PC-9 (cell line): ENCODE measurements at regions not wholly inside any gene's neighbourhood (a gene's known extent, or its start where the extent isn't known, plus 50 kb on each side); places are given as distances from the start of the nearest gene placed in this dataset.

ENCODE experiments used
- BruUV-seq: library from RNA; stranded (reverse); fragments of 400-500 nt; replicated peaks from 2 replicates; lab custom pipeline; 2021; lab: Mats Ljungman, UMichigan
- CTCF ChIA-PET: fragments of 300-600 bp; sonication (Branson Sonifier 250); formaldehyde crosslinking; loops from one replicate; lab custom pipeline; 2022; ENCODE audit warnings: antibody characterized with exemption; lab: Charles Lee
- POLR2A ChIA-PET: fragments of 300-600 bp; sonication (Branson Sonifier 250); formaldehyde crosslinking; loops from one replicate; lab custom pipeline; 2022; ENCODE audit warnings: antibody characterized with exemption; ENCODE audit not compliant: unreplicated experiment; lab: Charles Lee
- DNase-seq, 2 experiments: peaks; one replicate each; pipeline versions ENCODE4 v3.0.0 to v3.0.0-alpha.2; 2015 to 2022; ENCODE audit warnings: mixed read lengths in 1 of 2
- H2AFZ ChIP-seq: fragments of 200-600 bp; sonication (generic); 2 replicates; pipeline ENCODE4 v1.8.1; 2017; ENCODE audit warnings: antibody characterized with exemption
- H3F3A ChIP-seq: fragments of 200-600 bp; sonication (generic); 2 replicates; pipeline ENCODE4 v1.8.1; 2017; ENCODE audit warnings: antibody characterized with exemption, mild to moderate bottlenecking, low read depth; ENCODE audit not compliant: insufficient read depth
- H3K27ac ChIP-seq: fragments of 200-600 bp; sonication (generic); 2 replicates; pipeline ENCODE4 v1.6.1; 2016; ENCODE audit warnings: mixed run types
- H3K27me3 ChIP-seq: fragments of 200-600 bp; sonication (generic); 2 replicates; pipeline ENCODE4 v1.6.1; 2016; ENCODE audit warnings: low read depth, mixed run types; ENCODE audit not compliant: insufficient read depth
- H3K36me3 ChIP-seq: fragments of 200-600 bp; sonication (generic); 2 replicates; pipeline ENCODE4 v1.6.1; 2016; ENCODE audit warnings: low read depth, mixed run types
- H3K4me1 ChIP-seq: fragments of 200-600 bp; sonication (generic); replicated peaks from 2 replicates; pipeline ENCODE4 v1.6.1; 2016; ENCODE audit warnings: mixed run types; ENCODE audit not compliant: insufficient read depth
- H3K4me2 ChIP-seq: fragments of 200-600 bp; sonication (generic); 2 replicates; pipeline ENCODE4 v1.6.1; 2017; ENCODE audit warnings: mixed run types
- H3K4me3 ChIP-seq: fragments of 200-600 bp; sonication (generic); 2 replicates; pipeline ENCODE4 v1.6.1; 2016; ENCODE audit warnings: mixed run types
- H3K79me2 ChIP-seq: fragments of 200-600 bp; sonication (generic); 2 replicates; pipeline ENCODE4 v1.6.1; 2017; ENCODE audit warnings: low read depth, mixed run types
- H3K9me2 ChIP-seq: fragments of 200-600 bp; sonication (generic); 2 replicates; pipeline ENCODE4 v1.8.1; 2017; ENCODE audit warnings: mild to moderate bottlenecking; ENCODE audit not compliant: insufficient read depth
- H3K9me3 ChIP-seq: fragments of 200-600 bp; sonication (generic); 2 replicates; pipeline ENCODE4 v1.8.1; 2016; ENCODE audit warnings: low read depth; ENCODE audit not compliant: insufficient read depth
- H4K20me1 ChIP-seq: fragments of 200-600 bp; sonication (generic); 2 replicates; pipeline ENCODE4 v1.8.1; 2017; ENCODE audit not compliant: insufficient read depth
- CTCF ChIP-seq: fragments of 200-600 bp; sonication (generic); conservative IDR thresholded peaks from 2 replicates; pipeline ENCODE4 v1.6.1; 2017; ENCODE audit warnings: mixed run types, antibody characterized with exemption, mild to moderate bottlenecking, moderate library complexity
- EZH2 ChIP-seq: fragments of 200-600 bp; sonication (generic); IDR thresholded peaks from 2 replicates; pipeline ENCODE4 v1.8.0; 2017; ENCODE audit warnings: antibody characterized with exemption, low read depth
- intact Hi-C: fragments of 100-400 bp; cut with micrococcal nuclease; formaldehyde crosslinking; loops from one replicate; pipeline ENCODE4 v1.10.0; 2022; ENCODE audit not compliant: unreplicated experiment

DNA sequence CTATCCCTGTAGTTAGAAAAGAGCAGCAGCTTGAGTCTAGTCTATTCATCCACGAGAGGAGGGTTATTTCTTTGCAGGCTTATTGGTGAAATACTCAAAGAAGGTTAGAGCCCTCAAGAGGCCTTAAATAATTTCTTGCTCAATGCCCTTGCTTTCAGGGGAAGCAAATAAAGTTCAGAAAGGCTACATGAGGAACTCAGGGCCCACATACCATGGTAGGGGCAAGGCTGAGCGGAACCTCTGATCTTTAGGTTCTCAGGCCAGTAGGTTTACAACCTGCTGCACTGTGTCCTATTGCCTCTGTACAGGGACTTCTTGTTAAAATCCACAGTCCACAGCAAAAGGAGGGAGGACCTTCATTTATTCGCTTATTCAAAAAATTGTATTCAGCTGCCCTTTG, 101.7 kb downstream of the ADAMTS15 start:
- ChIA-PET POLR2A (no interaction called here), CTCF (no interaction called here)
- Histone ChIP-seq H3K4me3 (no peak overlapping the region), H4K20me1 (no peaks in the 10 kb centered on the region), H3K4me1 (peaks cover 5% of the 10 kb centered on the region; the same call in 1 of the 2 replicates), H2AFZ (no peak overlapping the region), H3K4me2 (no peak overlapping the region), H3K9me3 (no peaks in the 10 kb centered on the region), H3F3A (no peaks in the 10 kb centered on the region), H3K27ac (no peak overlapping the region), H3K79me2 (no peaks in the 10 kb centered on the region), H3K36me3 (no peaks in the 10 kb centered on the region), H3K9me2 (no peaks in the 10 kb centered on the region), H3K27me3 (no peaks in the 10 kb centered on the region)
- BruUV-seq, result no TSS peak
- TF ChIP-seq CTCF, result no peak
- TF ChIP-seq EZH2, result no peak
- no peak for DNase-seq
- intact Hi-C loops, result no loop called here

DNA sequence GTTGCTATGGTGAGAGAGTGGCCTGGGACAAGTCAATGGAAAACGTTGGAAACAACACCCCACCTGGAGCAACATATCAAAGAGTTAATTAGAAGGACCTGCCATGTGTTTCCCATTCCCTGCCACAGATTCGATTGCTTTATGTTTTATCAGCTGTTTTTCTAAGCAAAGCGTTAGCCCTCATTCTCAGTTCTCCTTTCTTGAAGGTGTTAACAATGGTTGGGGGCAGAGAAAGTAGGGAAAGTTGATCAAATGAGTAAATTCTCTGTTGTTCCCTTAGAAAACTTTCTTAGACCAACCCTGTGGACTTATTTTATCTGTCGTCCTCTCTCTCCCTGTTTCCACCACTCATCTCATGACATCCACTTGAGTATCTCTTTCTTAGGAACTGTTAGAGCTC, 102.5 kb downstream of the ADAMTS15 start:
- DNase-seq, result no peak
- intact Hi-C loops, result no loop called here
- no TSS peak for BruUV-seq
- Histone ChIP-seq H3F3A (no peaks in the 10 kb centered on the region), H3K9me2 (no peaks in the 10 kb centered on the region), H3K4me3 (no peak overlapping the region), H3K4me2 (no peak overlapping the region), H4K20me1 (no peaks in the 10 kb centered on the region), H3K27me3 (no peaks in the 10 kb centered on the region), H3K36me3 (no peaks in the 10 kb centered on the region), H2AFZ (no peak overlapping the region), H3K27ac (no peak overlapping the region), H3K4me1 (peaks cover 5% of the 10 kb centered on the region; the same call in 1 of the 2 replicates), H3K9me3 (no peaks in the 10 kb centered on the region), H3K79me2 (no peaks in the 10 kb centered on the region)
- TF ChIP-seq CTCF, result no peak
- no peak for TF ChIP-seq EZH2
- ChIA-PET POLR2A (no interaction called here), CTCF (no interaction called here)

GRCh38 chr11:130551388-130551787, 102.9 kb downstream of the ADAMTS15 start:
- DNase-seq, result no peak
- H3K36me3 ChIP-seq, result no peaks in the 10 kb centered on the region
- no peaks in the 10 kb centered on the region for H3K79me2 ChIP-seq
- no peaks in the 10 kb centered on the region for H4K20me1 ChIP-seq
- H2AFZ ChIP-seq, result no peak overlapping the region
- ChIA-PET POLR2A (no interaction called here), CTCF (no interaction called here)
- no TSS peak for BruUV-seq
- peaks cover 5% of the 10 kb centered on the region; the same call in 1 of the 2 replicates for H3K4me1 ChIP-seq
- no peak overlapping the region for H3K4me2 ChIP-seq
- no peak overlapping the region for H3K4me3 ChIP-seq
- H3K27ac ChIP-seq, result no peak overlapping the region
- H3K27me3 ChIP-seq, result no peaks in the 10 kb centered on the region
- no peaks in the 10 kb centered on the region for H3F3A ChIP-seq
- no peaks in the 10 kb centered on the region for H3K9me2 ChIP-seq
- no peaks in the 10 kb centered on the region for H3K9me3 ChIP-seq
- intact Hi-C loops, result no loop called here
- TF ChIP-seq EZH2, result no peak
- TF ChIP-seq CTCF, result no peak
